ENCODE measurements at regions not wholly inside any gene's neighbourhood (a gene's known extent, or its start where the extent isn't known, plus 50 kb on each side); places are given as distances from the start of the nearest gene placed in this dataset.

GRCh38 chr19:31089681-31090080 lies 259.6 kb downstream of the TSHZ3 start:
- no peak for DNase-seq (ENCODE audit: low spot score)

GRCh38 chr19:31085125-31085524 lies 264.1 kb downstream of the TSHZ3 start:
- DNase-seq (ENCODE audit: low spot score) = no peak

- no peak for DNase-seq (ENCODE audit: low spot score)
Observed at GRCh38 chr19:31083105-31083504, 266.1 kb downstream of the TSHZ3 start.

GRCh38 chr19:31075146-31075655 lies 274.0 kb downstream of the TSHZ3 start:
- no peak for DNase-seq (ENCODE audit: low spot score)

- no peak for DNase-seq (ENCODE audit: low spot score)
Observed at GRCh38 chr19:31074199-31075125, 274.8 kb downstream of the TSHZ3 start.

- DNase-seq (ENCODE audit: low spot score) = no peak
Observed at GRCh38 chr19:31073485-31074198, 275.6 kb downstream of the TSHZ3 start.

GRCh38 chr19:31072451-31072850 lies 276.8 kb downstream of the TSHZ3 start:
- DNase-seq (ENCODE audit: low spot score) = no peak

- DNase-seq (ENCODE audit: low spot score) = no peak
Observed at GRCh38 chr19:31071136-31071855, 277.9 kb downstream of the TSHZ3 start.

- DNase-seq (ENCODE audit: low spot score) = no peak
Observed at GRCh38 chr19:31070146-31071065, 278.8 kb downstream of the TSHZ3 start.

GRCh38 chr19:31068268-31068667 lies 281.0 kb downstream of the TSHZ3 start:
- DNase-seq (ENCODE audit: low spot score) = no peak

GRCh38 chr19:31066385-31066784 lies 282.9 kb downstream of the TSHZ3 start:
- DNase-seq (ENCODE audit: low spot score) = no peak

GRCh38 chr19:31064491-31064890 lies 284.7 kb downstream of the TSHZ3 start:
- no peak for DNase-seq (ENCODE audit: low spot score)

- no peak for DNase-seq (ENCODE audit: low spot score)
Observed at GRCh38 chr19:31058676-31059340, 290.4 kb downstream of the TSHZ3 start.

GRCh38 chr19:31057476-31057875 lies 291.8 kb downstream of the TSHZ3 start:
- no peak for DNase-seq (ENCODE audit: low spot score)

GRCh38 chr19:31055454-31055853 lies 293.8 kb downstream of the TSHZ3 start:
- no peak for DNase-seq (ENCODE audit: low spot score)

- no peak for DNase-seq (ENCODE audit: low spot score)
Observed at GRCh38 chr19:31054430-31054829, 294.8 kb downstream of the TSHZ3 start.

- no peak for DNase-seq (ENCODE audit: low spot score)
Observed at GRCh38 chr19:31049431-31049830, 299.8 kb downstream of the TSHZ3 start.

- DNase-seq (ENCODE audit: low spot score) = no peak
Observed at GRCh38 chr19:31046024-31046423, 303.2 kb downstream of the TSHZ3 start.

GRCh38 chr19:31041461-31041860 lies 307.8 kb downstream of the TSHZ3 start:
- DNase-seq (ENCODE audit: low spot score) = no peak

- DNase-seq (ENCODE audit: low spot score) = no peak
Observed at GRCh38 chr19:31039151-31039550, 310.1 kb downstream of the TSHZ3 start.
